Gastroesophageal sphincter (tissue), 4 donors: ENCODE measurements at regions not wholly inside any gene's neighbourhood (a gene's known extent, or its start where the extent isn't known, plus 50 kb on each side); places are given as distances from the start of the nearest gene placed in this dataset.

Experiments
- ATAC-seq: fragments of 150-250 bp; one replicate; pipeline ENCODE4 v1.9.1; 2016; ENCODE audit warnings: mild to moderate bottlenecking, moderate library complexity
- H3K27ac ChIP-seq, 4 donors: fragments of 200-600 bp; sonication (generic) in 3 of 4; 1 replicate in 3 of 4; 2 replicates in 1 of 4; pipeline ENCODE4 v1.5.1; 2016 to 2019
- H3K27me3 ChIP-seq: fragments of 200-600 bp; sonication (generic); one replicate; pipeline ENCODE4 v1.5.1; 2019
- H3K36me3 ChIP-seq, 2 donors: fragments of 200-600 bp; sonication (generic); one replicate each; pipeline ENCODE4 v1.5.1; 2019; ENCODE audit warnings: control low read depth in 1 of 2
- H3K4me1 ChIP-seq, 3 donors: fragments of 200-600 bp; sonication (generic); 1 replicate in 2 of 3; 2 replicates in 1 of 3; pipeline ENCODE4 v1.5.1; 2016 to 2019; ENCODE audit warnings: control low read depth in 2 of 3
- H3K4me3 ChIP-seq, 2 donors: fragments of 200-600 bp; sonication (generic); one replicate each; pipeline ENCODE4 v1.5.1; 2019; ENCODE audit warnings: mild to moderate bottlenecking in 1 of 2, moderate library complexity in 1 of 2
- H3K9me3 ChIP-seq, 3 donors: fragments of 200-600 bp; sonication (generic); one replicate each; pipeline ENCODE4 v1.5.1; 2017 to 2019; ENCODE audit warnings: control low read depth in 2 of 3
- CTCF ChIP-seq, 4 experiments: fragments of 200-600 bp in 2 of 4; fragments of 450-650 bp in 2 of 4; sonication (generic) in 1 of 4; IDR thresholded peaks; one replicate each; pipeline ENCODE4 v1.5.1; 2017 to 2019; ENCODE audit warnings: antibody characterized with exemption in 4 of 4, mild to moderate bottlenecking in 2 of 4, moderate library complexity in 2 of 4
- EP300 ChIP-seq: sonication (generic); formaldehyde crosslinking; IDR thresholded peaks from one replicate; pipeline ENCODE4 v1.6.1; 2017; ENCODE audit warnings: antibody characterized with exemption, mild to moderate bottlenecking
- POLR2A ChIP-seq, 2 donors: fragments of 450-650 bp; IDR thresholded peaks; one replicate each; pipeline ENCODE4 v1.6.1; 2017; ENCODE audit warnings: antibody characterized with exemption in 2 of 2, mild to moderate bottlenecking in 2 of 2, moderate library complexity in 1 of 2
- POLR2AphosphoS5 ChIP-seq: sonication (generic); formaldehyde crosslinking; IDR thresholded peaks from one replicate; pipeline ENCODE4 v1.6.1; 2017; ENCODE audit warnings: antibody characterized with exemption
- WGBS, 2 donors: methylation state at CpG; one replicate each; pipeline ENCODE4 v1.1.5; 2018; ENCODE audit warnings: low coverage in 1 of 2; 5-methylcytosine and 5-hydroxymethylcytosine counted together

DNA sequence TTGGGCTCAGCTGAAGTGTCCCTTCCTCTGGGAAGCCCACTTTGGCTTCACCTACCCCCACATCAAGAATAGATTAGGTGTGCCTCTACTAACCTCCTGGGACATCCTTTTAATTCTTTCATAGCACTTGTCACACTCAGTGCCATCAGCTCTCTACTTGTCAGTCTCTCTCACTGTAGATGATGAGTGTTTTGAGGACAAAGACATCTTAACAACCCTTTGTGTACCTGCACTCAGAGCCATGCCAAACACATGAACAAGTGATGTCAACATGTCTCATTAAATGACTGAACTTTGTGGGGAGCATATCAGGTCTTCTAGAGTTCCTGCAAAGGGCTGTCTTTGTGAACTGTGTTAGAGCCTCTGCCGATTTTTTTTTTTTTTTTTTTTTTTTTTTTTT, 87.0 kb upstream of the AMOTL1 start:
- Histone ChIP-seq H3K27me3 (no peaks in the 10 kb centered on the region), H3K9me3 (peaks cover 0 to 7% (median 0%) of the 10 kb centered on the region in 3 donors), H3K4me3 (no peak overlapping the region), H3K27ac (no peak overlapping the region), H3K36me3 (no peaks in the 10 kb centered on the region), H3K4me1 (no peaks in the 10 kb centered on the region)
- 70 to 100% methylated on average over 1 of the region's 1 CpG for whole genome bisulfite sequencing, 2 donors
- no peak for ATAC-seq
- no peak for TF ChIP-seq CTCF (IDR thresholded peaks at IDR 0.05)

DNA sequence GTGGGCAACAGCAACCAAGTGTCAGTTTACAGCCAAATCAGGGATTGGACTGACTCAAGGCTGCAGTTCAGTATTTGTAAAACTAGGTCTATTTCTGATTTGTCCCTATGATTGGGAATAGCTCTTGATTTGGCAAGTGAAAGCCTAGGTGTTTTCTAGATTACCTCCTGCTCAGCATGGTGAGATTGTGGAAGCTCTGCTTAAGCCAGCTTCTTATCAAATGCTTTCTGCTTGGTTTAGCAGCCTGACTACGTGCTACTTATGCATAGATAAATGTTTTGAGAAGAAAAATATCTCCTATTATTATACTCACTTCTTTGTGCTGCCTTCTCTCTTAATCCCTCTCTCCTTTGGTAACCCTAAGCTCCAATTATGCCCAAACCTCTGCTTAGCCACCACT, 86.3 kb upstream of the AMOTL1 start:
- WGBS, 2 donors: 43 to 78% methylated on average over 1 of the region's 1 CpG

DNA sequence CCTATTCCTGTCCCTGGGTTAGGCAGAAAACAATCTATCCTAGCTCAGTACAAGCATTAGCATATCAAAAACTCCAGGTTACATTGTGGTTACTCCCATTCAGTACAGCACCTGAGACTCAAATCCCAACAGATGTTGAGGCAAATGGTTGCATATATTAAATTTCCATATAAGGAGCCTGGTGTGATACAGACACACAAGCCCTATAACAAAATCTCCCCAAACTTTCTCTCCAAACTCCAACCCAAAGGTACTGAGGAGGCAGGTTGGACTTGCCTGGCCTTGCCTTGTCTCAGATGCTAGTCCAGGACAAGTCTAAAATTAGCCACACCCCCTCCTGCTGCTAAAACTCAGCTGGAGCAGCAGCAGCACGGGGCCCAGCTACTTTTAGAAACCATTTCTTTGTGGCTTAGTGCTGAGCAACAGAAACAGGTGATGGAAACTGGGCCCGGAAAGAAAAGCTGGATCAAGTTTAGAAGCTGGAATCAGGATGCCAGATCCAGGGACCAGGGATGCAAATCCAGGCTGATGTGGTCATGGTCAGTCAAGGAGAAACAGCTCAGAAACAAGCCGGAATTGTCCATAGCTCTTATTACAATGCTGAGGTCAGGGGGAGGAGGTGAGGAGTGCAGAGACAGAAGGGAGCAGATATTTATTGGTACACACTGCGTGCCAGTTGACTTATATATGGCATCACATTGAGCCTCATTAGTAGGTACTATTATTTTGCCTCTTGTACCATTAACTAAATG, 73.7 kb upstream of the AMOTL1 start:
- Histone ChIP-seq H3K4me3 (no peak overlapping the region), H3K36me3 (no peaks in the 10 kb centered on the region), H3K4me1 (no peaks in the 10 kb centered on the region), H3K9me3 (no peaks in the 10 kb centered on the region), H3K27me3 (no peaks in the 10 kb centered on the region), H3K27ac (no peak overlapping the region)
- ATAC-seq: no peak
- TF ChIP-seq POLR2A (IDR thresholded peaks at IDR 0.05) (no peak), CTCF (IDR thresholded peaks at IDR 0.05) (no peak)
- WGBS, 2 donors: 75 to 81% methylated on average over 2 to 3 of the region's 4 CpGs

More for the DNA sequence above, 86.3 kb upstream of the AMOTL1 start:
- peaks cover 0 to 7% (median 0%) of the 10 kb centered on the region in 3 donors for H3K9me3 ChIP-seq
- no peaks in the 10 kb centered on the region for H3K4me1 ChIP-seq
- no peak for ATAC-seq
- no peak overlapping the region for H3K4me3 ChIP-seq
- TF ChIP-seq CTCF (IDR thresholded peaks at IDR 0.05) (no peak), POLR2A (IDR thresholded peaks at IDR 0.05) (no peak), POLR2AphosphoS5 (no peak), EP300 (no peak)
- no peak overlapping the region for H3K27ac ChIP-seq
- no peaks in the 10 kb centered on the region for H3K36me3 ChIP-seq
- no peaks in the 10 kb centered on the region for H3K27me3 ChIP-seq

GRCh38 chr11:94697156-94697555, 71.0 kb upstream of the AMOTL1 start:
- Histone ChIP-seq H3K4me3 (no peak overlapping the region), H3K27me3 (no peaks in the 10 kb centered on the region), H3K4me1 (no peaks in the 10 kb centered on the region), H3K36me3 (no peaks in the 10 kb centered on the region), H3K9me3 (no peaks in the 10 kb centered on the region), H3K27ac (no peak overlapping the region)
- no peak for TF ChIP-seq POLR2AphosphoS5
- ATAC-seq: no peak

DNA sequence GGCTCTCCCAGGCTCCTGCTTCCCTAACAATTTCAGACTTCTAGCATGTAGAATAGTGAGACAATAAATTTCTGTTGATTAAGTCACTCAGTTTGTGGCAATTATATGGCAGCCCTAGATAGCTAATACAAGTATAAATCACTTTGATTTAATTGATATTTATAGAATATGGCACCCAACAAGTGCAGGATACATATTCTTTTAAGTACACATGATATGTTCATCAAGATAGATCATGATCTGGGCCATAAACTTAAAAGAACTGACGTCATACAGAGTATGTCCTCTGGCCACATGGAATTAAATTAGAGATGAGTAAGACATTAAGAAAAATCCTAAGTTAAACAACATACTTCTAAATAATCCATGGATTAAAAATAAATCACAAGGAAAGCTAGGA, 67.5 kb upstream of the AMOTL1 start:
- Histone ChIP-seq H3K4me1 (peaks cover 0 to 4% (median 0%) of the 10 kb centered on the region in 3 donors), H3K9me3 (no peaks in the 10 kb centered on the region), H3K4me3 (no peak overlapping the region), H3K36me3 (no peaks in the 10 kb centered on the region), H3K27ac (no peak overlapping the region), H3K27me3 (no peaks in the 10 kb centered on the region)
- TF ChIP-seq EP300: no peak
- no peak for TF ChIP-seq POLR2A (IDR thresholded peaks at IDR 0.05)
- no peak for TF ChIP-seq CTCF (IDR thresholded peaks at IDR 0.05)
- TF ChIP-seq POLR2AphosphoS5: no peak
- 33% methylated on average over 1 of the region's 1 CpG; no CpG with 5 or more reads in 1 of the 2 donors for WGBS, 2 donors
- no peak for ATAC-seq
